ENCODE measurements at regions not wholly inside any gene's neighbourhood (a gene's known extent, or its start where the extent isn't known, plus 50 kb on each side); places are given as distances from the start of the nearest gene placed in this dataset.
A peak's percentile ranks its signal among the peaks of the same experiment; 100 is the strongest.

DNA sequence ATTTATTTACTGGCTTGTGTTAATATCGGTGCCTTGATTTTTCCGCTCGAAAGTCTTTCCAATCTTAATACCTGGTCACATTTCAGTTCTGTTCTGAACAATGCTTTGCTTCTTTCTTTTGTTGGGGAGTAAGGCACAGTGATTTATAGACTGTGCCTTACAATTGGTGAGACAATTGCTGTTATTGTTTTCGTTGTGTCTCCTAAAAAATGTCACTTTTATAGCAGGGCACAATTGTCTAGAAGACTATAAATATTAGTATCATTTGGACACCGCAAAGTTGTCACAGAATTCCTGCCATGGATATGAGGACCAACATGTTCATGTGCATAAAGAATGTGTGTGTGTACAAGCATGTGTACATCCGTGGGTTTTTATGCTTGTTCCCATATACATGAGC lies 231.9 kb downstream of the INSIG2 start:
- TF ChIP-seq HMGA2 (CRISPR knock-in tag; IDR thresholded peaks at IDR 0.05) (no peak), ZNF281 (CRISPR knock-in tag; IDR thresholded peaks at IDR 0.05) (no peak)
- Mint-ChIP-seq H3K27ac (peak overlapping the region; percentile 99), H3K4me1 (peaks cover 77% of the 10 kb centered on the region), H3K9me3 (peaks cover 7% of the 10 kb centered on the region), H3K36me3 (no peaks in the 10 kb centered on the region), H3K4me3 (peak overlapping the region; percentile 62), H3K27me3 (ENCODE audit: low read depth) (no peaks in the 10 kb centered on the region; the same call in 1 of the 2 replicates)
- POLR2A ChIA-PET, result no interaction called here
- CTCF ChIA-PET, result interaction anchor here (1.4 kb wide), 1 partner anchor 317 kb away, joined by 3 read pairs; no protein-coding TSS in a partner anchor
- no peak for ATAC-seq
- DNase-seq (ENCODE audit: low spot score), result no peak

DNA sequence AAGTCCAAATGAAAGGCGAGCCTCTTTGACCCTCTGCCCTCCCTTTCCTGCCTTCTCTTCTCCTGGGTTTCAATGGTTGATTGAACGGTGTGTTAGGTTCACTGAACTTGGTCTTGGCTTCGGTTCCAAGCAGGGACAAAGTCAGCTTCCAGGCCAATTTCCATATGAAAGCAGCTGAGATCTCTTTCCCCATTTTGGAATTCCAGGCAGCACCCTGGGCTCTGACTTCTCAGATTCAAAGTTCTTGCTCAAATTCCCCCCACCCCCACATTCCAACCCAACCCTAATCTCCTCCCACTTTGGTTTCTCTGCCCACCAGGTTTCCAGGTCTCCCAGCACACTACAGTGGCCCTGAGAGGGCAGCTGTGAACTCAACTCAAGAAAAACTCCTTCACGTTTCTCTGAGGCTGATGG lies 231.0 kb downstream of the INSIG2 start:
- Mint-ChIP-seq H3K27ac (peak overlapping the region; percentile 99), H3K27me3 (ENCODE audit: low read depth) (no peaks in the 10 kb centered on the region; the same call in 1 of the 2 replicates), H3K9me3 (peaks cover 7% of the 10 kb centered on the region), H3K36me3 (no peaks in the 10 kb centered on the region), H3K4me3 (peak overlapping the region; percentile 62), H3K4me1 (peaks cover 84% of the 10 kb centered on the region)
- peak; percentile 51; the same call in 1 of the 2 replicates for TF ChIP-seq FOXK1 (CRISPR knock-in tag; IDR thresholded peaks at IDR 0.05)
- TF ChIP-seq ZNF281 (CRISPR knock-in tag; IDR thresholded peaks at IDR 0.05), result 0 out of 2 replicates have a peak, but pooled peaks have one; percentile 64
- TF ChIP-seq SP1 (CRISPR knock-in tag; conservative IDR thresholded peaks at IDR 0.05), result peak; percentile 59
- TF ChIP-seq ETV6 (CRISPR knock-in tag; IDR thresholded peaks at IDR 0.05), result peak; percentile 35; the same call in 1 of the 2 replicates
- TF ChIP-seq ZNF416 (CRISPR knock-in tag; IDR thresholded peaks at IDR 0.05), result no peak
- peak; percentile 98 for TF ChIP-seq TEAD1 (CRISPR knock-in tag; IDR thresholded peaks at IDR 0.05)
- TF ChIP-seq, protein P1, sequence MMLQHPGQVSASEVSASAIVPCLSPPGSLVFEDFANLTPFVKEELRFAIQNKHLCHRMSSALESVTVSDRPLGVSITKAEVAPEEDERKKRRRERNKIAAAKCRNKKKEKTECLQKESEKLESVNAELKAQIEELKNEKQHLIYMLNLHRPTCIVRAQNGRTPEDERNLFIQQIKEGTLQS (CRISPR knock-in tag; conservative IDR thresholded peaks at IDR 0.05), result no peak
- no peak for TF ChIP-seq TCF7 (CRISPR knock-in tag; IDR thresholded peaks at IDR 0.05; ENCODE audit: low read depth)
- TF ChIP-seq E2F4 (CRISPR knock-in tag; IDR thresholded peaks at IDR 0.05; ENCODE audit: borderline replicate concordance, low read depth), result no peak
- DNase-seq (ENCODE audit: low spot score), result peak; percentile 82
- ChIA-PET POLR2A (interaction anchor here (0.8 to 1.0 kb wide), 2 partner anchors 11 to 231 kb away, joined by 3 read pairs; partner anchors contain the start of gene INSIG2), CTCF (interaction anchor here (1.0 to 2.1 kb wide), 4 partner anchors 21 to 536 kb away, joined by 3 to 6 read pairs (median 4); no protein-coding TSS in a partner anchor)
- ATAC-seq, result peak; percentile 94

DNA sequence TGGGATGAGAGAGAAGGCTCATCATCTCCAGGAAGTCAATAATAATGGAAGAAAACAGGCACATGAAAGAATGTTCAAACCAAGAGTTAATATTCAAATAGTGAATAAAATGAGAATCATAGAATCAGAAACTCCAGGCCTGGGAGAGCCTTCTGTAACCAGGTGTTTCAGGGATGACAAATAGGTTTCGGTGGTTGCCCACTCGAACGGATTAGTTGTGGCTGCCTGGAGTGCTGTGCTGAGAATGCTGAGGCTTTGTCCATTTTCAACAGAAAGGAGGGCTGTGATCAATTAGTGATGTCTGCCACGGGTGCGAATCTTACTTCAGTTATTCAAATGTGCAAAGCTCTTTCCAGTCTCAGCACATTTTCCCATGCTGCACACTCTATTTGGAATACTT lies 227.3 kb downstream of the INSIG2 start:
- POLR2A ChIA-PET, result interaction anchor here (0.7 kb wide), 1 partner anchor 550 kb away, joined by 4 read pairs; no protein-coding TSS in a partner anchor
- no peak overlapping the region for H3K27ac Mint-ChIP-seq
- H3K9me3 Mint-ChIP-seq, result no peaks in the 10 kb centered on the region
- peaks cover 3% of the 10 kb centered on the region; the same call in 1 of the 2 replicates for H3K36me3 Mint-ChIP-seq
- H3K4me3 Mint-ChIP-seq, result no peak overlapping the region
- CTCF ChIA-PET, result no interaction called here
- H3K27me3 Mint-ChIP-seq (ENCODE audit: low read depth), result no peaks in the 10 kb centered on the region; the same call in 1 of the 2 replicates
- ATAC-seq (no peak), DNase-seq (ENCODE audit: low spot score) (no peak)
- peaks cover 86% of the 10 kb centered on the region for H3K4me1 Mint-ChIP-seq
- TF ChIP-seq PRRX2 (CRISPR knock-in tag; IDR thresholded peaks at IDR 0.05), result no peak
- TF ChIP-seq PRDM15 (CRISPR knock-in tag; IDR thresholded peaks at IDR 0.05), result no peak
- no peak for TF ChIP-seq ZNF532 (CRISPR knock-in tag; IDR thresholded peaks at IDR 0.05; ENCODE audit: borderline replicate concordance)

All from WTC11 (cell line).